Femur (tissue), 1 donor: ENCODE measurements at regions not wholly inside any gene's neighbourhood (a gene's known extent, or its start where the extent isn't known, plus 50 kb on each side); places are given as distances from the start of the nearest gene placed in this dataset.
"Not testable (repeated sequence)": the region's sequence is repeated elsewhere in the genome, so short reads cannot be mapped to it uniquely, and the experiment has no call there.

Experiments used
- DNase-seq: peaks from one replicate; pipeline ENCODE4 v3.0.0-alpha.2; 2017

- not testable (repeated sequence) for DNase-seq
Measured at GRCh38 chr15:53923741-53924140, 54.5 kb upstream of the UNC13C start.

DNA sequence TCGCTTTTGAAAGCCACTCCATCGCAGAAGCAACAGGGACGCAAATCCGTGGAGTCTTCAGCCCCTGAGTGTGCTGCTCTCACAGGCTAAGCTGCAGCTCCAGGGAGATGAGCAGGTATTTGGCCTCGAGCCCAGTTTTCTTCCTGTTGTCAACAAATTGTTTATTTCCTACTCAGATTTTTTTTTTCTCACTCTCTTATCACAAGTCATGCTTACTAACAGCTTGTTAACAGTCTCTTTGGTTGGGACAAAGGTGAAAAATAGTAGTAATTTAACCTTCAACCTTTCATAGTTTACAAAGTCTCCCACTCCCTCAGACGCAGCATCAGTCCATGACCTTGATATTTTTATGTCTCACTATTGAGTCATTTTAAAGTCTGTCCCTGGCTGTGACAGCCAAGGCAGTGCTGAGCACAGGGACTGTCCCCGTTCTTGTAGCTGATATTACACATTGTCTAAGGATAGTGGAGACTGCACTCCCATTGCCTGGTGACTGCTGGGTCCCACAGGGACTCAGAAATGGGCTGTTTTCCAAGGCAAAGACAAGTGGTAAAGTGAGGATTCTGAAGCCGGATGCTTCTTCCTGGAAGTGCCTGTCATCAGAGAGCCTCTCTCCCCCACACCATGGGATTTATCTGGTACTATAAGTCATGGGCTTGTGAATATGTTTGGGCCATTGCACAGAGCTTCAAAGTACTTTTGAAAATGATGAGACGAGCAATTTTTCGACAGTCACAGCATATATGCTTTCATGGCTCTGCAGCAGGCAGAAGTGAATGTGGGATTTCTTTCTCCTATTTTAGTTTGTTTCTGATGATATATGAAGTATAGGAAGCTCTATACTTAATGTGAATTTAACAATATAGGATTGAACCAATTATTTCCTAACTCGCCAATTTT lies 59.8 kb upstream of the UNC13C start:
- DNase-seq, result no peak

DNA sequence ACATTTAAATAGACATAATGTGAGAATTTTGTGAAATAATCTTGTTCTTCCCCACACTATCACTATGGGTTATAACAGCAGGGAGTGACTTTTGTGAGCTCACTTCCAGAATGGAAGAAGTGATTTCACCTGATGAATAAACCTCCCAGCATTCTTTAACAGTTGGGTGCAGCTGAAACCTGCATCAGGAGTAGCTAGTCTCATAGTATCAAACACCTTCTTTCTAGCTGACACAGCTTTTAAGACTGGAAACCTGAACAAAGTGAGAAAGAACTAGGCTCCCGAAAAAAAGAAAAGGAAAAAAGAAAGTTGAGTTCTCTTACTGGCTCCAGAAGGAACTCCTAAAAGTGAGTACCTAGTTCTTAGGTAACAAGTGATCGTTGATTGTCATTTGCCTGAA lies 61.1 kb upstream of the UNC13C start:
- DNase-seq, result no peak

DNA sequence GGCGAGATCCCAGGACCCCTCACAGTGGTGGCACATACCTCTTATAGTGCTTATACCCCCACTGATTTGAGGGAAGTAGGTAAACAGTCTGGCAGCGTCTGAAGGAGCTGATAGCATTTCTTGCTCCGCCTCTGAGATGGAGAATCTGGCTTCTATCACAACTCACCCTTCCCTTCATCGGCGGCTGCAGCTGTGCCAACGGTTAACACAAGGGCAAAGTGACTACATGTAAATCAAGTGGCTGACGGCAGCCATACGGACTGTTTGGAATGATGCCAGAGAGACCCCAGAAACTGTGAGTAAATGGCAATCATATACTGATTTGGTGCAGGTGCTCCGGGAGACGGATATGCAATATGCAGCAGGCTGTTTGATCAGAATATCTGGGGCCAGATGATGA lies 66.8 kb upstream of the UNC13C start:
- DNase-seq, result no peak

DNA sequence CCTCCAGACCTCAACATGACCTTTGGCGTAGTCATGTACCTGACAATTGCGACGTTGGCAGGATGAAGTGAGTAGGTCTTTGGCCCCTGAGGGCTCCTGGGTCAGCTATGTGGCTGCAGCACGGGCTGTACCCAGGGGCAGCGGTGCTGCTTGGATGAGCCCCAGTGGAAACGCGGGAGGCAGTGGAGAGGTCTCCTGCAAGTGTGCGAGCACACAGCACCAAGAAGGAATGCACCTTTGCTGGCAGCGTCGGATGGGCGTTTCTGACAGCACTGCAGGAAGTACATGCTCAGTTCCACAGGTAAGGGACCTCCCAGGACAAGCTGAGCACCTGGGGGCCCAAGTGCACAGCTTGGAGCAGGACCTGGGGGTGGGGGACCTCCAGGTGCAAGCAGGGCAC lies 67.4 kb upstream of the UNC13C start:
- DNase-seq, result no peak

DNA sequence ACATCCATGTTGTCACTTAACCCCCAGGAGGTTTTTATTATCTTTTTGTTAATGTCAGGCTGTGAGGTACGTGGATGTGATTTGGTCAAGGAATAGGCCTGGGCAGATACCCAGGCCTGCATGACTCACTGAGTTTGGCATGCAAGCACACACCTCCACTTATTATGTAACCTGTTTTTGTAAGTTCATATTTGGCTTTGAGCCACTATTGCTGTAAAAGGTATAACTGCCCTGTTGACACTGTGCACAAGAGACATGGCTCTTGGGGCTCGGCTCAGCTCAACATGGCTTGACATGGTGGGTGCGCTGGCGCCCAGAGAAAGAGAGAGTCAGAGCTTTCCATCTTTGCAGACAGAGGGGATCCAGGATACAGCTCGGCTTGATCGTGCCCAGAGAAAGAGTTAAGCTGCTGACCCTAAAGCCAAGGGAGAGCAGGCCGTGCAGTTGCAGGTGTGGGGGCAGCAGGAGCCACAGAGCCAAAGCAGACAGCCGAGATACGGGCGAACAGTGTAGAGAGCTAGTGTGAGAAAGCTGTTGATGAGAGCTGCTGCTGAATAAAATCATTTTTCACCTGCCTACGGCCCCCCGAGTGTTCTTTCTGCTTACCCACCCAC lies 67.9 kb upstream of the UNC13C start:
- DNase-seq, result no peak

DNA sequence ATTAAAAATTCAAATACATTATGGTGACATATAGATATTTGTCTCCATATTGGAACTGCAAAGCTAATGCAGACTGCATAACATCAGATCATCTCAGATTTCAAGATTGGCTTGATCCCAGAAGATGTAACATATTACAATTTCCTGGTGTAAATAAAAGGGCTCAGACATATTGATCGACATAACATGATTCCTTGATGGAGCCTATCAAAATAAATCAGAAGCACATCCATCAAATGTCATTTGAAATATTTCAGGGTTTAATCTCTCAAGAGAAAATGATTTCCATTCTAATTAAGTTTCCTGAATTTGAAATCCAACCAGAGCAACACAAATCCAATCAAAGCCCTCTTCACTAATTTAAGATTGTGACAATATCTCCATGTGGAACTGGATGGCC lies 75.1 kb upstream of the UNC13C start:
- DNase-seq, result no peak

DNA sequence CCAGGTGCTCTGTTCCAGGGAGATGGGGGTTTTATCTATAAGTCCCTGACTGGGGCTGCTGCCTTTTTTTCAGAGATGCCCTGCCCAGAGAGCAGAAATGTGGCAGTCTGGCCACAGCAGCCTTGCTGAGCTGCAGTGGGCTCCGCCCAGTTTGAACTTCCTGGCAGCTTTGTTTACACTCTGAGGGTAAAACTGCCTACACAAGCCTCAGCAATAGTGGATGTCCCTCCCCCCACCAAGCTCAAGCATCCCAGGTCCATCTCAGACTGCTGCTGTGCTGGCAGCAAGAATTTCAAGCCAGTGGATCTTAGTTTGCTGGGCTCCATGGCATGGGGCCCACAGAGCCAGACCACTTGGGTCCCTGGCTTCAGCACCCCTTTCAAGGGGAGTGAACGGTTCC lies 84.8 kb upstream of the UNC13C start:
- DNase-seq, result not testable (repeated sequence)

DNA sequence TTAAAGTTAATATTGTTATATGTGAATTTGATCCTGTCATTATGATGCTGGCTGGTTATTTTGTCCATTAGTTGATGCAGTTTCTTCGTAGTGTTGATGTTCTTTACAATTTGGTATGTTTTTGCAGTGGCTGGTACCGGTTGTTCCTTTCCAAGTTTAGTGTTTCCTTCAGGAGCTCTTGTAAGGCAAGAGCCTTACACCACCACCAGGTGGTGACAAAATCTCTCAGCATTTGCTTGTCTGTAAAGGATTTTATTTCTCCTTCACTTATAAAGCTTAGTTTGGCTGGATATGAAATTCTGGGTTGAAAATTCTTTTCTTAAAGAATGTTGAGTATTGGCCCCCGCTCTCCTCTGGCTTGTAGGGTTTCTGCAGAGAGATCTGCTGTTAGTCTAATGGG lies 86.4 kb upstream of the UNC13C start:
- DNase-seq, result not testable (repeated sequence)

GRCh38 chr15:53884441-53884840 lies 93.8 kb upstream of the UNC13C start:
- no peak for DNase-seq

DNA sequence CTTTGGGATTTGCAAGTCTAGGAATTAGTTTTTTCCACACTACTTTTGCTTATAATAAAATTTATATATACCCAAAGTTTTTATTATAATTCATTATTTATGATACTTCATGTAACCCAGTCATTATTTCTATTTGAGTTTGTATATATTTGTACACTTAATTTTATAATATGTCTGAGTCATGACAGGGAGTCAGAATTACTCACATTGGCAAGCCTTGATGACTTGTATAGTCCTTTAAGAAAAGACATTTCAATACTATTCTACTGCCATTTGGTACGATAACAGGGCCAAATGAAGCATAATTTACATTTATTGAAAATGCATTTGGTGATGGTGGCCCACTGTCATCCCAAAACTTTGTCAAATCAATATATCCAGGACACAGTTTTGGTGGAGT lies 95.9 kb upstream of the UNC13C start:
- no peak for DNase-seq

GRCh38 chr15:53880357-53880756 lies 97.9 kb upstream of the UNC13C start:
- no peak for DNase-seq

DNA sequence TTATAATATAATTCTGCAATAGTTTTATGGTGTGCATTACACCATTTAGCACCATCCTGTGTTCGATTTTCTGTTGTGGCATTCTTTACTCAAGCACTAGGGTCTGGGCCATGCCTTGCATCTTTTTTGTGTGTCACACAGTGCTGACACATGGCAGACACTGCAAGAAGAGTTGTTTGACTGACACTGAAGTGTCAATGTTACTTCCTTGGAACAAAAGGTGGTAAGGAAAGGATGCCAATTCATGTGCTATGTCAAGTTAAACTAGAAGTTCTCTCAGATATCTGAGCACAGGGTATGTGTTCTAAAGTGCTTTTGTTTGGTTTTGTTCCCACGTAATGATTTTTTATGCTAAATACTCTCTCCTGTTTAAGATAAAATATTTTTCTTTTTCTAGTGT lies 102.5 kb upstream of the UNC13C start:
- no peak for DNase-seq

- no peak for DNase-seq
Measured at GRCh38 chr15:53875139-53875538, 103.1 kb upstream of the UNC13C start.

- no peak for DNase-seq
Measured at GRCh38 chr15:53872410-53872809, 105.8 kb upstream of the UNC13C start.

GRCh38 chr15:53869806-53870073 lies 108.5 kb upstream of the UNC13C start:
- DNase-seq, result no peak

DNA sequence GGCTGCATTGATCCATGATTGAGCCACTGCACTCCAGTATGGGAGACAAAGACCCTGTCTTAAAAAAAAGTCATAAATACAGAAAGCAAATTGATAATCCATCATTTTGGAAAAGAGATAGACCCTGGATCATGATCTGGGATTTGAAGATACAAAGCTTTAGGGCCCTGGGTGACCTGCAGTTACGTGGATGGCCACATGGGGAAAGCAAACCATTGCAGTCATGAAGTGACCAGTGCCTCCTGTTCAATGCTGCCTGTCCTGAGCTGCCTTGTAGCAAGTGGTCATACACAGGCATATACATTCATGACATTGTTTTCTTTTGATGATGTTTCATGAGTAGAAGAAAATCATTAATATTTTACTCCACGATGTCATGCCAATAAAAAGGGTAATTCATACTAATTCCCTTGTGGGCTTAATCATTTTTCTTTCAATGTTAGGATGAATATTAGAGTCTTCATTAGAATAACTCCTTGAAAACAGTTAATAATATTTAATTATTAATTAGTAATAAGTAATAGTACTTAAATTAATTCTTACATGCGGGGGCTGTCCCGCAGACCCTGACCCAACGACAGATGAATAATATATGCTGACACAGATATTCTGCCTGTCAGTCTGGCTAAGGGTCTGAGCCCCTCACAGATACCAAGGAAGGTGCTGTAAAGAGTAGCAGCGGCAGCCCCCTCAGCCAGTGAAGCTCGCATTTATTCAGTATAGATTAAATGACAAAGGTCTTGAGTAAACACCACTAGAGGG lies 109.0 kb upstream of the UNC13C start:
- DNase-seq, result no peak

DNA sequence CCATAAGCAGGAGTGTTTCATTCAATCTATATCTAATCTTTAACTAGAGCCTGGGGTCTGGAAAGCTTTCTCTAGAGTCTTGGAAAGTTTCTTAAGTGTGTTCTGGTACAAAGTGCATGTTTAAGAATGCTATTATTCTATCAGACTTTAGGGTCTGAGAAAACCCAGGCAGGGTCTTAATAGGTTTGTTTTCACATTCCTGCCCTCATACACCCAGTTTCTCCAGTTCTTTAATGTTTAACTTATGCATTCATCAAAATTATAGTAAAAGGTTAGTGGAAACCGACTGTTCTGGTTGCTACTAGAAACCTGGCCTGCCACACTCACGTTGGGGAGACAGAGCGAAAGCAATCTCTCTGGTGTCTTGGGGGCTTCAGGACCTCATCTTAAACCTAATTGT lies 102.9 kb upstream of the WDR72 start:
- no peak for DNase-seq

DNA sequence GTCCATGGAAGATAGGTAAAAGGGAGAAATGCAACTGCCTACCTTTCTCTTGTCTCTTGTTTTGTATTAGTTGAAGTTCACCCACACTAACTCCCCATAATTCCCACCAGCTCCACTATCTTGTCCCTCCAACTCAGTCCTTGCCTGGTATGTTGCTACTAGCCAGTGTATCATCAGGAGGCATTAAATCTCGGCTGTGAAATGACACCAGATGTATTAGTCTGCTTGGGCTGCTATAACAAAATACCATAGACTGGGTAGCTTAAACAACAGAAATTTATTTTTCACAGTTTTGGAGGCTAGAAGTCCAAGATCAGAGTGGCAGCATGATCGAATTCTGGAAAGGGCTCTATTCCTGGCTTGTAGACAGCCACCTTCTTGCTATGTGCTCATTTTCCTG lies 102.3 kb upstream of the WDR72 start:
- DNase-seq, result no peak

DNA sequence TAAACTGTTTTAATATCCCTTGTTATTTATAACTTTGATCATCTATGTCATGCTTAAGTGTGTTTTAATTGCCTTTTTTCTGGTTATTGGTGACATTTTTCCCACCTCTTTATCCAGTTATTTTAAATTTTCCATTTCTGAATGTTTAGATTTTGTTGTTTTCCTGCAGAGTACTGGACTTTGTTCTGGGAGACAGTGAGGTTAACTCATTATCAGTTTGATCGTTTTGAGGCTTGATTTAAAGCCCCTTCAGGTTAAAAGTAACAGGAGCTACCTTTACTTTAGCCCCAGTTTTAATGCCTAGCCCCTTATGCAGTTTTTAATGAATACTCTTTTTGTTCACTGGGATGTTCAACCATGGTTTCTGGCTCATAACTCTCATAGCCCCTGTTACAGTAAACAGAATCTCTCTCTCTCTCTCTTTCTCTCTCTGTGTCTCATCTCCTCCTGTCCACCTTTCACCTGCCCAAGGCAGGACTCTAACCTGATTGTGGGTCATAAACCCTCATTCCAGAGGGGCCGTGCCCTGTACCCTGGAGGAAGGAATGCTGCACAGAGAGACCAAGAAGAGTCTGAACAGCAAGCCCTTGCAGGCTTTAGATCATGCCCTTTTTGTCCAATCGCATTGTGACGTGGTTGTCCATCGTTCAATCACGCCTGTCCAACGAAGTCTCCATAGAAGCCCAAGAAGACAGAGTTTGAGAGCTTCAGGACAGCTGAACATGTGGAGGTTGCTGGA lies 91.8 kb upstream of the WDR72 start:
- DNase-seq, result no peak

GRCh38 chr15:53847745-53848144 lies 88.3 kb upstream of the WDR72 start:
- no peak for DNase-seq

DNA sequence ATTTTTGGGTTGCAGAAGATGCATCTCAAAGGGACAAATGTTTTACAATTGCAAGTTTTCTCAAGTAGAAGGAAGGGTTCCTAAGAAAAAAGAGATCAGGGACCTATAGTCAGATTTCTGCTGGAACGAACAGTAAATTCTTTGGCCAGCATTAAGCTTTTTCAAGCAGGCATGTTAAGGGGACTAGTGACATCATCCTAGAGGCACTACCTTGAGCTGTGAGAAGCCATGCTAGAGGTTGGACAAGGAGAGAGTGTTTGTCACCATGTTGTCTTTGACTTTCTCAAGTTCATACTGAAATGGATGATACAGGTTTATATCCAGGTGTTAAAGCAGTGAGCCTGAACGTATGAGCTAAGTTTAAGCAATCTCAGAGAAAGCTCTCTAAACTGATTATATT lies 85.2 kb upstream of the WDR72 start:
- no peak for DNase-seq

GRCh38 chr15:53843869-53844569 lies 84.6 kb upstream of the WDR72 start:
- DNase-seq, result no peak
